ENCODE measurements at regions not wholly inside any gene's neighbourhood (a gene's known extent, or its start where the extent isn't known, plus 50 kb on each side); places are given as distances from the start of the nearest gene placed in this dataset.

GRCh38 chr2:116687371-116687770 is 1127.1 kb upstream of the DDX18 start:
- no peak for TF ChIP-seq BHLHE40 (IDR thresholded peaks at IDR 0.05; ENCODE audit: borderline replicate concordance)
- TF ChIP-seq SUZ12 (IDR thresholded peaks at IDR 0.05): no peak
- TF ChIP-seq L3MBTL2 (conservative IDR thresholded peaks at IDR 0.05): no peak
- TF ChIP-seq FOXK2 (IDR thresholded peaks at IDR 0.05): no peak
- TF ChIP-seq ZNF384 (IDR thresholded peaks at IDR 0.05): no peak
- TF ChIP-seq NFRKB (IDR thresholded peaks at IDR 0.05): no peak
- TF ChIP-seq FOXA1 (IDR thresholded peaks at IDR 0.05): no peak
- no peak for TF ChIP-seq FOXM1 (IDR thresholded peaks at IDR 0.05; ENCODE audit: borderline replicate concordance)
- TF ChIP-seq SP1 (IDR thresholded peaks at IDR 0.05): no peak

Data from HEK293T (cell line).